Endothelial cell of umbilical vein (primary cell): ENCODE measurements at regions not wholly inside any gene's neighbourhood (a gene's known extent, or its start where the extent isn't known, plus 50 kb on each side); places are given as distances from the start of the nearest gene placed in this dataset.

Experiments used
- BruUV-seq: library from RNA; stranded (reverse); fragments of 400-500 nt; replicated peaks from 2 replicates; lab custom pipeline; 2021; lab: Mats Ljungman, UMichigan
- CTCF ChIA-PET: fragments of 300-600, 350-600 bp; sonication (Branson Sonifier 250); formaldehyde crosslinking; loops from one replicate; lab custom pipeline; 2021; ENCODE audit warnings: antibody characterized with exemption, inconsistent platforms; lab: Charles Lee
- POLR2A ChIA-PET: fragments of 300-600, 350-600 bp; sonication (Branson Sonifier 250); formaldehyde crosslinking; loops from one replicate; lab custom pipeline; 2021; ENCODE audit warnings: antibody characterized with exemption, inconsistent platforms; lab: Charles Lee
- DNase-seq: peaks from one replicate; pipeline ENCODE4 v3.0.0-alpha.2; 2011; ENCODE audit warnings: low read depth, low spot score
- FAIRE-seq: peaks from 2 replicates; lab custom pipeline; 2011; peaks lifted over from hg19 to GRCh38; lab: Jason Lieb, UNC
- H2AFZ ChIP-seq: 2 replicates; pipeline ENCODE4 v1.6.0; 2012; ENCODE audit warnings: low read depth, low read length, control low read depth, inconsistent platforms
- H3K27ac ChIP-seq: 2 replicates; pipeline ENCODE4 v1.5.1; 2011; ENCODE audit warnings: low read depth, mild to moderate bottlenecking, control low read depth, low read length, moderate library complexity; ENCODE audit not compliant: insufficient read depth
- H3K27me3 ChIP-seq, 2 experiments: 2 replicates each; pipeline versions ENCODE4 v1.6.0 to v1.6.1; 2011; ENCODE audit warnings: low read length in 2 of 2, mixed read lengths in 1 of 2; ENCODE audit not compliant: control insufficient read depth in 2 of 2, insufficient read depth in 2 of 2
- H3K36me3 ChIP-seq, 2 experiments: 2 replicates in 1 of 2; 3 replicates in 1 of 2; pipeline ENCODE4 v1.5.1; 2011; ENCODE audit warnings: low read length in 2 of 2, mild to moderate bottlenecking in 1 of 2, moderate library complexity in 1 of 2; ENCODE audit not compliant: control insufficient read depth in 2 of 2, insufficient read depth in 2 of 2; ENCODE audit errors: extremely low read depth in 1 of 2
- H3K4me1 ChIP-seq: 3 replicates; pipeline ENCODE4 v1.5.1; 2011; ENCODE audit warnings: mild to moderate bottlenecking, low read length; ENCODE audit not compliant: control insufficient read depth, insufficient read depth; ENCODE audit errors: extremely low read depth
- H3K4me2 ChIP-seq: 2 replicates; pipeline ENCODE4 v1.6.1; 2011; ENCODE audit warnings: low read length, control low read depth, mixed read lengths; ENCODE audit not compliant: insufficient read depth
- H3K4me3 ChIP-seq, 3 experiments: fragments of 200-600 bp in 1 of 3; sonication (generic), shearing (Covaris generic) in 1 of 3; replicated peaks in 1 of 3; 2 replicates each; pipeline ENCODE4 v1.5.1; 2011 to 2016; ENCODE audit warnings: control low read depth in 3 of 3, low read length in 3 of 3, mild to moderate bottlenecking in 2 of 3, inconsistent platforms in 1 of 3, low read depth in 1 of 3, moderate library complexity in 1 of 3; ENCODE audit not compliant: insufficient read depth in 1 of 3
- H3K79me2 ChIP-seq: 2 replicates; pipeline ENCODE4 v1.6.0; 2012; ENCODE audit warnings: low read length, inconsistent platforms; ENCODE audit not compliant: control insufficient read depth, insufficient read depth
- H3K9ac ChIP-seq: replicated peaks from 2 replicates; pipeline ENCODE3; 2011; ENCODE audit warnings: low read length, control low read depth; ENCODE audit not compliant: insufficient read depth; ENCODE audit errors: extremely low read depth
- H3K9me1 ChIP-seq: replicated peaks from 3 replicates; pipeline ENCODE4 v1.6.0; 2011; ENCODE audit warnings: mild to moderate bottlenecking, low read length; ENCODE audit not compliant: control insufficient read depth, insufficient read depth; ENCODE audit errors: extremely low read depth
- H3K9me3 ChIP-seq: replicated peaks from 2 replicates; pipeline ENCODE4 v1.5.1; 2012; ENCODE audit warnings: low read length, inconsistent platforms; ENCODE audit not compliant: control insufficient read depth, insufficient read depth
- H4K20me1 ChIP-seq: replicated peaks from 2 replicates; pipeline ENCODE3; 2011; ENCODE audit warnings: mild to moderate bottlenecking, low read length; ENCODE audit not compliant: control insufficient read depth, insufficient read depth; ENCODE audit errors: extremely low read depth
- CTCF ChIP-seq, 2 donors: IDR thresholded peaks; 1 replicate in 1 of 2; 2 replicates in 1 of 2; pipeline ENCODE4 v1.5.1; 2011; ENCODE audit warnings: low read length in 2 of 2, mild to moderate bottlenecking in 2 of 2, moderate library complexity in 2 of 2, control low read depth in 1 of 2, inconsistent platforms in 1 of 2, low read depth in 1 of 2; ENCODE audit not compliant: insufficient read depth in 1 of 2; ENCODE audit errors: extremely low read depth in 1 of 2
- EZH2 ChIP-seq: IDR thresholded peaks from 2 replicates; pipeline ENCODE4 v1.6.1; 2012; ENCODE audit warnings: borderline replicate concordance, low read depth, mild to moderate bottlenecking, moderate library complexity, low read length, inconsistent platforms; ENCODE audit not compliant: severe bottlenecking
- FOS ChIP-seq: IDR thresholded peaks from 2 replicates; pipeline ENCODE4 v1.6.1; 2011; ENCODE audit warnings: mild to moderate bottlenecking, low read length, moderate library complexity, borderline replicate concordance; ENCODE audit not compliant: insufficient read depth
- GATA2 ChIP-seq: IDR thresholded peaks from 2 replicates; pipeline ENCODE4 v1.7.0; 2011; ENCODE audit warnings: low read depth, mild to moderate bottlenecking, moderate library complexity, mixed read lengths, low read length; ENCODE audit not compliant: insufficient read length, insufficient read depth
- JUN ChIP-seq: IDR thresholded peaks from 2 replicates; pipeline ENCODE4 v1.6.1; 2011; ENCODE audit warnings: borderline replicate concordance, low read depth; ENCODE audit not compliant: insufficient read length, insufficient read depth
- MAX ChIP-seq: IDR thresholded peaks from 2 replicates; pipeline ENCODE4 v1.6.1; 2011; ENCODE audit not compliant: insufficient read depth, insufficient read length
- MYC ChIP-seq: IDR thresholded peaks from one replicate; pipeline ENCODE4 v1.6.1; 2011; ENCODE audit warnings: mild to moderate bottlenecking, low read depth, low read length
- POLR2A ChIP-seq: IDR thresholded peaks from 2 replicates; pipeline ENCODE4 v1.6.1; 2012; ENCODE audit warnings: low read depth, mild to moderate bottlenecking, control low read depth, low read length
- POLR2AphosphoS5 ChIP-seq: IDR thresholded peaks from 2 replicates; pipeline ENCODE4 v1.6.1; 2012; ENCODE audit warnings: low read depth, mild to moderate bottlenecking, control low read depth, low read length, moderate library complexity; ENCODE audit not compliant: insufficient read depth
- dilution Hi-C: fragments of 300-500 bp; cut with MboI; formaldehyde crosslinking; loops from one replicate; pipeline ENCODE4 v1.15.0; 2019; ENCODE audit warnings: low sequenced_read_pairs; ENCODE audit not compliant: extremely low pct_ligation_motif_present
- intact Hi-C: fragments of 100-400 bp; cut with micrococcal nuclease; formaldehyde crosslinking; loops from one replicate; pipeline ENCODE4 v1.10.0; 2022

- Histone ChIP-seq H3K9ac (no peak overlapping the region), H3K4me1 (no peaks in the 10 kb centered on the region), H2AFZ (no peak overlapping the region), H4K20me1 (no peaks in the 10 kb centered on the region), H3K27me3 (no peaks in the 10 kb centered on the region), H3K9me1 (no peaks in the 10 kb centered on the region), H3K9me3 (no peaks in the 10 kb centered on the region), H3K4me3 (no peak overlapping the region), H3K4me2 (no peak overlapping the region), H3K27ac (no peak overlapping the region), H3K36me3 (no peaks in the 10 kb centered on the region), H3K79me2 (no peaks in the 10 kb centered on the region)
- FAIRE-seq (no peak), DNase-seq (no peak)
- intact Hi-C loops (no loop called here), dilution Hi-C loops (no loop called here)
- TF ChIP-seq GATA2 (no peak), FOS (no peak), JUN (no peak), MYC (no peak), POLR2AphosphoS5 (no peak), MAX (no peak), EZH2 (no peak), CTCF (IDR thresholded peaks at IDR 0.05; ENCODE audit: extremely low read depth in 1 of 2, insufficient read depth in 1 of 2, low read depth in 1 of 2, low read length in 2 of 2) (no peak), POLR2A (no peak)
- CTCF ChIA-PET = no interaction called here
- POLR2A ChIA-PET = no interaction called here
- no TSS peak for BruUV-seq
These were observed 137.3 kb upstream of the MME start for GRCh38 chr3:154942827-154943226.
